Iris pigment epithelial cell (primary cell): ENCODE measurements at regions not wholly inside any gene's neighbourhood (a gene's known extent, or its start where the extent isn't known, plus 50 kb on each side); places are given as distances from the start of the nearest gene placed in this dataset.

Source experiments
- DNase-seq: peaks from one replicate; pipeline ENCODE4 v3.0.0-alpha.2; 2011; ENCODE audit warnings: low read depth

DNA sequence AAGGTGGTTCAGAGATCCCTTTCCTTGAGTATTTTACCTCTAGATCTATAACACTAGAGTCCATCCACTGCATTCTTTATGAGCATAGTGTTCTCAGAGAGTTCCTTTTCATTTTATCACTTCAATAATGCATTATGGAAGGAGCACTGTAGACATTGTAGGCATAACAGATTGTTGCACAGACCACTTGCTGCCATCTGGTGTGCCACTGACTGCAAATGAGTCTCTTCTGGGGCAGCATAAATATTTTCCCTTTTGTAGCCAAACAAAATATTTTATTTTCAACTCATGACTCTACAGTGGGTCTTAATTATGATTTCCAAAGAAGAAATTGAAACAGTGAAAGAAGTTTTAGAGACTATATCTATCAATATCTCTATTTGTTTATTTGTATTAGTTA, 290.4 kb downstream of the OLFM3 start:
- DNase-seq: no peak

DNA sequence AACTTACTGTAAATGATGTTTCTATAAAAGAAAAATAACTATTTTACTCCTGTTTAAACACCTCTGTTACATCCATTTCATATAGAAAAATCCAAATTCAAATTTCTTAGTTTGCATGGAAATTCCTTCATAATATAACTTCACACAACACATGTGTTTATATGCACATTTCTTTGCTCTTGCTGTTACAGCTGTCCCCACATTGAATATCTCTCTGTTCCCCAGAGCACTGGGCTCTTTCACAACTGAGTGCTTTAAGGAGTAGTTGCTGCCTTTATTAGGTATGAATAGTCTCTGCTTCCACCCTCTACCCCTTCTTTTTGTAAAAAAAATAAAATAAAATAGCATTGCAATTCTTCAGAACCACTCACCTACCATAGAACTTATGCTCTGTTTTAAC, 287.0 kb downstream of the OLFM3 start:
- DNase-seq: no peak

DNA sequence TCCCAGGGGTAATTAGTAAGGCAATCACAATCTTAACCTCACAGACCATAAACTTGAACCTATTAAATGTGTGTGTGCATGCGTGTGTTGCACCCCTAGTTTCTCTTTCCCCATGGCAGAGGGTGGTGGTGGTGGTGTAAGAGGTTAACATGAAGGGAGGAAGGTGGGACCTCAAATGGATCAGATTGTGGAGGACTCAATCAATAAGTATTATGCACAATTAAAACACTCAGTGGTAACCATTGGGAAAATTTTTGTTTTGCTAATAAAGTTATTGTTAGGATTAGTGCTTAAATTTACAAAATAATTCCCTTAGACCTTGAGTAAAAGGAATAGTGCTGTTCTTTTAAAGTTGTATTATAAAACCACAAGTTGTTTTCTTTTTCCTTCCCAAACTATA, 283.0 kb downstream of the OLFM3 start:
- no peak for DNase-seq

DNA sequence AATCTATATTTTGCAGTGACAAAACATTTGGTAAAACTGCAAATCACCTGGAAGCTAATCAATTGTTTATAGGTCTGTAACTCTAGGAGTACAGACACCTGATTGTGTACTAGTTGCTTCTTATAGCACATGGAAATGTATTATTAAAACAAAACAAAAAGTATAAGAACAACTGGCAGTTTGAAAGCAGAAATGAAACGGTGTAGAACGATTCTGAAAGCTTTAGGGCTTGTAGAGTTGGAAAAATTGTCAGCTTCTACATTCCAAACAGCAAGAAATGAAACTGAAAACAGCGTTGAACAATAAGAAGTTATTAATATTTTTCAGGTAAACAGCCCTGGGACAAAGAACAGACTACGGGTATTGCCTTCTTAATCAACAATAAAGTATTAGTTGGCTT, 273.3 kb downstream of the OLFM3 start:
- no peak for DNase-seq

DNA sequence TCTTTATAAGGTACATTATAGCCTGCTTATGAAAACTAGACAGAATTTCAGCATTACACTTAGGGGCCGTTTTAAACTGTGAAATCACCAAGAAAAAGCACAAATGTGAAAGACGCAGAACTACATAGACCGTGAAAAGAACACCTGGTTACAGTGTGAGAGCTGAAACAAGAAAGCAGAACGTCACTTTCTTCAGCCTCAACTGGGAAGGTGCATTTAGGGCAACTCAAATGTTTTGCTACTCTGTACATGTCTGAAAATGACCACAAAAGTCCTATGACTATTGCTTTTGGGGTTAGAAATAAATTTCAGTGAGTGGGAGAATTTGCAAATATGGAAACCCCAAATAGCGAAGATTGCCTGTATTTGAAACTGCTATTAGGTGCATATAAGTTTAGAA, 268.7 kb downstream of the OLFM3 start:
- no peak for DNase-seq

DNA sequence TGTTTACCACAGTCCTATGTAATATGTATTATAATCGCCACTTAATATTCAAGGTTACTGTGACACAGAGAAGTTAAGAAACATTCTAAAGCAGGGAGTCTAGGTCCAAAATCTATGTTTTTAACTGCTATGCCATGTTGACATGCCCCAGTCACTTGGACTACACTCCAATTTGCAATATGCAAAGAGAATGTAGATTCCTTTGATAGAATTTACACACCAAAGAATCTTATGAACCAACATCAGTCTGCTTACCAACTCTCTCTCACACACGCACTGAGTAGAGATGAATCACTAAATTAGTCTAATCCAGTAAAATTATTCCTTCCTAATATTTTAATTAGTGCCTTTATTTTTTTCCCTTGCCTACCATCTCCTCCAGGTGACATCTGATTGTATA, 266.2 kb downstream of the OLFM3 start:
- DNase-seq: no peak

DNA sequence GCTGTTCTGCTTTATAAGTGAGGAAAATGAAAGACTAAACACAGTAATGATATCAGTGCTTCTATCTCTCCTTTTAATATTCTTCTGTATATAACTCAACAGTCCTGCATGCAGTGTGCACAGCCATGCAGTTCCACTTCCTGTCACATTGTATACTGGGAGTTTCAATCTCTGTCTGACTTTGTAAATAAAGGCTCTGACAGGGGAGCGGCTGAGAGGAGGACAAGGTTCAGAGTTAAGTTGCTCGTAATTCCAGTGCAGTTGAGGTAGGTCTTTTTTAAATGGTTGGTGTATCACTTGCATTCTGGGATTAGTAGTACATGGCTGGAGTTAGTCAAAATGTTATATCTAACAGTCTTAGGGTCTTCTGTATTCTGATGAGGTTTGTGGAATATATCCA, 264.5 kb downstream of the OLFM3 start:
- no peak for DNase-seq

DNA sequence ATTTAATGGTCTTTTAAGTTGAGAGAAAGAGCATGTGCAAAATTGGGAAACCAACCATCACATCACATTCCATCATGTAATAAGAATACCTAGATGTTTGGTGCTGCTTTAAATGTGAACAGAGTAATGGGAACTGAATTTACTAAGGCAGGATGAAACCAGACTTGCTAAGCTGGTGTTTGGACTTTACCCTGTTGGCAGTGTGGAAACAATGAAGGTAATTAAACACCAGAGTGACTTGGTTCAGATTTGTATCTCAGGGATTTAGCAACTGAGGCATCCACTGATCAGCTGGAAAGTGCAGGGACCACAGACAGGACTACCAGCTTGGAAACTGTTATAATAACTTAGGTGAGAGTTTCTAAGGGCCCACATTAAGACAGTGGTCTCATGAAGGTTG, 263.4 kb downstream of the OLFM3 start:
- DNase-seq: no peak

DNA sequence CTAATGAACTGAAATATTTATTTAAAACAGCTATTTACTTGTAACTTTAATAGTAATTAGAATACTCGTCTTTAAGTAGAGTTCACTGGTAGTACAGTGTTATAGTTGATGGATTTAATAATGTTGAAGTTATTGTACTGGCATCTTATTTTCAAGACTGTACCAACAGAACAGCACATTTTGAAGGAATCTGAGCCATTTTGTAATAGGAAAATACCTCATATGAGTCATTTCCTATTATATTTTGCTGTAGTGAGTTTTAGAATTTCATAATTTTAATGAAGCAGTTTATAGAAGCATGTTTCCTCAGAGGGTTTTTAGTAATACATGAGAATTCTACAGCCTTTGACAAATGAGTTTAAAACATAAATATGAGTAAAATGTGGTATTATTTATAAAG, 258.3 kb downstream of the OLFM3 start:
- peak; percentile 80 for DNase-seq

DNA sequence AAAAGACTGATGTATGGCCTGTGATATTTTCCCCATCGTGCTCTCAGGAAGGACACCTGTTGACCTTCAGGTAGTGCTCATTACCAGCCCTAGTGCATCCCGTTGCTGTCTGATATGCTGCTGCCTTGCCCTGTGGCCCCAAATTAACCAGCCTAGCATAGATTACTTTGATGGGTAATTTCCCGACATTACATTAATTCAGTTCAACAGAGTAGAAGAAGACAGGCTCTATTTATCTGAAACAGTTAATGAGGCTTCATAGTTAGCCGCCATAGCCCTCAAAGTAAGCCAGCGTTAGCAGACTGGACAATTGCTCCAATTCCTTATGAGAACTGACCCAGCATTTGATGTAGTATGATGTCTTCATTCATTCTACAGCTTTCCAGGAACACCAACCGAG, 257.6 kb downstream of the OLFM3 start:
- no peak for DNase-seq

DNA sequence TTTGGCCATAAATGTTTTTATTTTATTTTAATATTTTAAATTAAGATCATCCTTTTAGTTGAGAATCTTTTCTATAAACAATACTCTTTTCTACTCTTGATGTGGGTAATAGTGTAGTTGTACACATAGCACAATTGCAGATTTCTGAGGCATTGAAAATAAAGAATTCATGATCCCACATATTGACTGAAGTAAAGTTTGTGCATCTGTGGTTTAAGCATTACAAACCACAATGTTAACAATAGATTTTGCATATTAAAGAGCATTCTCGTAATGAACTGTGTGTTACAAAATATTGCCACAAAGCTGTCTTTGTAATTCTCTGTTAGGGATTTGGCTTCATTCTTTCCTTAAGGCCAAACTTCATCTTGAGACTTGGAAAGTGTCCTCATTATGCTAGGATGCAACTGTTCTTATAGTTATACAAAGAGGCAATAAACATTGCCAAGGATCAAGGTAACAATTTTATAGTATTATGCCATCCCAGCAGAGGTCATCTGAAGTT, 256.8 kb downstream of the OLFM3 start:
- DNase-seq: no peak

DNA sequence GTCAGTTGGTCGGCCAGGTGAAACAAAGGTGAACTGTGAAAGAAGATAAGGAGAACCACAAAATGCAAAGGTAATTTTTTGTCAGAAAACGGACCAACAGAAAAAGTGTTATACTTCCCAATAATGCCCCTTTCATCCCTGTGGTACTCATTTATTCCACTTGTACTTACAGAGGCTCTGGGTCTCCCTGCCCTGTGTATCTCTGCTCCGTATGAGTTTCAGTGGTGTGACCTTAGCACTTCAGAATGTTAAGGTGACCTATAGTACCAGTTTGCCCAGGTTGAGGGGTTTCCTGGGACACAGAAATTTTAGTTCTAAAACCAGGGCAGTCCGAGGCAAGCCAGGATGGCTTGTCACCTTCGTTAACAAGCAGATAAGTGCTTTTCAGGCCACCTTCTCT, 254.8 kb downstream of the OLFM3 start:
- DNase-seq: no peak

DNA sequence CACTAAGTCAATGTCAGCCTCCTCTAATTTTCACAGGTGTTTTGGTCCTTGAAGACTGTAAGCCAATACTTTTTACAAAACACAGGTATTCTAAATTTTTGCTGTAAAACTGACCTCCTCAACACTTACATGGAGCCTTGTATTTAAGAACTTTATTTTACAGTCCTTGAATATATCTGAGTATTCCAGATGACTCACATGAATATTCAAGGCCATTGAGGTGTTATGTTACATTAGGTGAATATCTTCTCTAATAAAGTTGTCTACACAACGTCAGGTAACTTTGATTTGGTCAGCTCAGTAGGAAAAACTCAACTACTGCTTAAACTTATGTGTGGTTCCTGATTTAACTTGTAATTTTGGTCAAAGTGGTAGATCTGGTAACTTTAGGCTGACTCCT, 254.2 kb downstream of the OLFM3 start:
- peak; percentile 14 for DNase-seq

DNA sequence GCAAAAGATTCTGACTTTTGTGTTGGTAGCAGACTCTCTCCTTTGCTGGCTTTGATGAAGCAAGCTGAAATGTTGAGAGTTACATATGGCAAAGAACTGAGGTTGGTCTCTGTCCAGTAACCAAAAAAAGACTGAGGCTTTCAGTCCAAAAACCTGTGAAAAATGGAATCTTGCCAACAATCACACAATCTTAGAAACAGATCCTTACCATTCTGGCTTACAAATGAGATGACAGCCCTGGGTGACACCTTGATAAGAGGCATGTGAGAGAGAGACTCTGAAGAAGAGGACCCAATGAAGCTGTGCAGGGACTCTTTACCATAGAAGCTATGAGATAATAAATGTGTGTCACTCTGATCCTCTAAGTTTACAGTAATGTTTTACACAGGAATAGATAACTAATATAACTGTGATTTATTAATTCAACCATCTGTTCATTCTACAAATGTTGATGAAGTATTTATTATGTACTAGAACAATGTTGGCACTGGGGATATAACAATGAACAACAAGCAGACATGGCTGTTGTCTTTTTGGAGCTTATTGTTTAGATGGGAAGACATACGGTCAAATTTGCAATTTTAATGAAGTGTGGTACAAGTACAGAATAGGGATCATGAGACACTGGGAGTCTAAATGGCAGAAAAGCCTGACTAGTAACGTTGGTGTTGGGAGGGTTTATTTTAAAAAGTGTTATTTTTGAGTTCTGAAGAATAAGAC, 251.0 kb downstream of the OLFM3 start:
- DNase-seq: no peak

DNA sequence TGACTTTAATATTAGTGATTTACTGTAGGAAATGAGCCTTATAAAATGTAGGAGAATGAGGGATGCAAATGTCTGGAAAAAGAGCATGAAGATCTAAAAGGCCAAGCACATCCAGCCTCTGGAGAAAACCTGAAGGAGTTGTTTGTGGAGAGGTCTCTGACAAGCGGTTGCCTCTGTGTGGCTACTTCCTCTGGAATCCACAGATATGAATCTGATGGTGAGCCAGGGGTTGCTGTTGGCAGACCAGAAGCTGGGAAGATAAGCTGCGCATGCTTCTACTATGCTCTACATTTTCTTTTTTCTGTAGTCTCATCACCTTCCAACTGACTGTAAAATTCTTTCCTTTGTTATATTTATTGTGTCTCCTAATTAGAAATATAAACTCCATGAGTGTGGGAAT, 248.6 kb downstream of the OLFM3 start:
- no peak for DNase-seq
